ENCODE measurements at regions not wholly inside any gene's neighbourhood (a gene's known extent, or its start where the extent isn't known, plus 50 kb on each side); places are given as distances from the start of the nearest gene placed in this dataset.

DNA sequence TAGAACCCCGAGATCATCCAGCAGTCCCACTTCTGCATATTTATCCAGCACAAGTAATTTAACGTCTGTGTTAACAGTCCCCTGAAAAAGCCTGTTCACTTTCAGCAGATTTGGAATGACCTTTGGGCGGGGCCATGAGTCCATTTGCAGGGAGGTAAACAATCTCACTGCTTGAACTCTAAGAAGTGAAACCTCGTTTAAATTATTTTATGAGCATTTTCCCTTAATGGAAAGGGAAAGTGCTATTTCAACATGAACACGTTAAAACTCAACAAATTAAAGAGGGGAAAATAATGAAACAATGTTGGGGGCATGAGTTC lies 282.8 kb downstream of the GATA3 start:
- TF ChIP-seq, protein P1, sequence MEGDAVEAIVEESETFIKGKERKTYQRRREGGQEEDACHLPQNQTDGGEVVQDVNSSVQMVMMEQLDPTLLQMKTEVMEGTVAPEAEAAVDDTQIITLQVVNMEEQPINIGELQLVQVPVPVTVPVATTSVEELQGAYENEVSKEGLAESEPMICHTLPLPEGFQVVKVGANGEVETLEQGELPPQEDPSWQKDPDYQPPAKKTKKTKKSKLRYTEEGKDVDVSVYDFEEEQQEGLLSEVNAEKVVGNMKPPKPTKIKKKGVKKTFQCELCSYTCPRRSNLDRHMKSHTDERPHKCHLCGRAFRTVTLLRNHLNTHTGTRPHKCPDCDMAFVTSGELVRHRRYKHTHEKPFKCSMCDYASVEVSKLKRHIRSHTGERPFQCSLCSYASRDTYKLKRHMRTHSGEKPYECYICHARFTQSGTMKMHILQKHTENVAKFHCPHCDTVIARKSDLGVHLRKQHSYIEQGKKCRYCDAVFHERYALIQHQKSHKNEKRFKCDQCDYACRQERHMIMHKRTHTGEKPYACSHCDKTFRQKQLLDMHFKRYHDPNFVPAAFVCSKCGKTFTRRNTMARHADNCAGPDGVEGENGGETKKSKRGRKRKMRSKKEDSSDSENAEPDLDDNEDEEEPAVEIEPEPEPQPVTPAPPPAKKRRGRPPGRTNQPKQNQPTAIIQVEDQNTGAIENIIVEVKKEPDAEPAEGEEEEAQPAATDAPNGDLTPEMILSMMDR (IDR thresholded peaks at IDR 0.05), result no peak
- TF ChIP-seq POLR2AphosphoS5 (IDR thresholded peaks at IDR 0.05) (no peak), POLR2A (IDR thresholded peaks at IDR 0.05) (no peak), EP300 (IDR thresholded peaks at IDR 0.05) (no peak)
